PC-3 (cell line): ENCODE measurements at regions not wholly inside any gene's neighbourhood (a gene's known extent, or its start where the extent isn't known, plus 50 kb on each side); places are given as distances from the start of the nearest gene placed in this dataset.

Source experiments
- CTCF ChIP-seq: fragments of 300-600 bp; sonication (generic); conservative IDR thresholded peaks from 2 replicates; pipeline ENCODE4 v1.5.1; 2017; ENCODE audit warnings: antibody characterized with exemption, low read depth, mild to moderate bottlenecking, low read length
- EZH2 ChIP-seq: fragments of 300-600 bp; sonication (generic); IDR thresholded peaks from one replicate; pipeline ENCODE4 v1.6.1; 2017; ENCODE audit warnings: antibody characterized with exemption, mild to moderate bottlenecking, low read length; ENCODE audit not compliant: unreplicated experiment
- EZH2phosphoT487 ChIP-seq: fragments of 300-600 bp; sonication (generic); IDR thresholded peaks from 2 replicates; pipeline ENCODE4 v1.6.1; 2018; ENCODE audit warnings: mild to moderate bottlenecking, antibody characterized with exemption, low read length, borderline replicate concordance

GRCh38 chr7:49327155-49327554, 402.8 kb downstream of the CDC14C start:
- TF ChIP-seq CTCF = no peak
- no peak for TF ChIP-seq EZH2
- TF ChIP-seq EZH2phosphoT487 = no peak
